Neuronal stem cell (in vitro differentiated cells): ENCODE measurements at regions not wholly inside any gene's neighbourhood (a gene's known extent, or its start where the extent isn't known, plus 50 kb on each side); places are given as distances from the start of the nearest gene placed in this dataset.

Source experiments
- DNase-seq: peaks from one replicate; pipeline ENCODE4 v3.0.0-alpha.2; 2013; ENCODE audit warnings: low spot score
- H2AFZ ChIP-seq: one replicate; pipeline ENCODE4 v1.6.1; 2013; ENCODE audit warnings: mild to moderate bottlenecking, low read length, inconsistent platforms
- H2AK5ac ChIP-seq: 2 replicates; pipeline ENCODE4 v1.6.1; 2013; ENCODE audit warnings: low read depth, mild to moderate bottlenecking, inconsistent platforms, low read length, moderate library complexity, mixed read lengths
- H2BK120ac ChIP-seq: 2 replicates; pipeline ENCODE4 v1.6.1; 2013; ENCODE audit warnings: low read depth, mild to moderate bottlenecking, inconsistent platforms, low read length, moderate library complexity, mixed read lengths
- H2BK12ac ChIP-seq: one replicate; pipeline ENCODE4 v1.6.1; 2013; ENCODE audit warnings: low read length, inconsistent platforms
- H2BK15ac ChIP-seq: 2 replicates; pipeline ENCODE4 v1.6.1; 2013; ENCODE audit warnings: mild to moderate bottlenecking, low read length, inconsistent platforms, mixed read lengths
- H2BK5ac ChIP-seq: one replicate; pipeline ENCODE4 v1.6.1; 2013; ENCODE audit warnings: inconsistent platforms, mild to moderate bottlenecking, low read length, moderate library complexity
- H3K14ac ChIP-seq: one replicate; pipeline ENCODE4 v1.6.1; 2013; ENCODE audit warnings: low read length, inconsistent platforms
- H3K18ac ChIP-seq: 2 replicates; pipeline ENCODE4 v1.6.1; 2013; ENCODE audit warnings: low read length, inconsistent platforms
- H3K23ac ChIP-seq: 2 replicates; pipeline ENCODE4 v1.6.1; 2013; ENCODE audit warnings: low read depth, mild to moderate bottlenecking, mixed read lengths, low read length, inconsistent platforms; ENCODE audit not compliant: poor library complexity
- H3K27ac ChIP-seq: replicated peaks from 3 replicates; pipeline ENCODE4 v1.5.1; 2013; ENCODE audit warnings: low read length, inconsistent platforms
- H3K27me3 ChIP-seq, 3 experiments: 2 replicates each; pipeline ENCODE4 v1.6.1; 2013; ENCODE audit warnings: low read length in 3 of 3, mild to moderate bottlenecking in 2 of 3, inconsistent platforms in 1 of 3, low read depth in 1 of 3, mixed read lengths in 1 of 3, moderate library complexity in 1 of 3; ENCODE audit not compliant: control insufficient read depth in 3 of 3, insufficient read depth in 3 of 3
- H3K36me3 ChIP-seq, 2 donors: replicated peaks in 1 of 2; 2 replicates each; pipeline ENCODE4 v1.6.1; 2013; ENCODE audit warnings: low read length in 2 of 2; ENCODE audit not compliant: control insufficient read depth in 2 of 2, insufficient read depth in 2 of 2
- H3K4ac ChIP-seq: 2 replicates; pipeline ENCODE4 v1.6.1; 2013; ENCODE audit warnings: inconsistent platforms, mild to moderate bottlenecking, low read length, moderate library complexity
- H3K4me1 ChIP-seq, 2 donors: 1 replicate in 1 of 2; 2 replicates in 1 of 2; pipeline ENCODE4 v1.6.1; 2013; ENCODE audit warnings: low read length in 2 of 2, low read depth in 1 of 2; ENCODE audit not compliant: control insufficient read depth in 2 of 2, insufficient read depth in 1 of 2
- H3K4me2 ChIP-seq: one replicate; pipeline ENCODE4 v1.6.1; 2013; ENCODE audit warnings: mild to moderate bottlenecking, low read length, inconsistent platforms; ENCODE audit not compliant: insufficient read depth, poor library complexity, severe bottlenecking
- H3K4me3 ChIP-seq, 2 donors: 2 replicates each; pipeline ENCODE4 v1.5.1; 2013; ENCODE audit warnings: low read length in 2 of 2, mild to moderate bottlenecking in 2 of 2, inconsistent platforms in 1 of 2, moderate library complexity in 1 of 2
- H3K79me1 ChIP-seq: one replicate; pipeline ENCODE4 v1.6.1; 2013; ENCODE audit warnings: low read depth, mild to moderate bottlenecking, inconsistent platforms, low read length, moderate library complexity
- H3K9ac ChIP-seq: one replicate; pipeline ENCODE4 v1.6.1; 2013; ENCODE audit warnings: mild to moderate bottlenecking, low read depth, low read length, inconsistent platforms; ENCODE audit not compliant: poor library complexity
- H3K9me3 ChIP-seq, 2 donors: replicated peaks in 1 of 2; 2 replicates each; pipeline versions ENCODE3 to v1.6.1; 2013; ENCODE audit warnings: low read length in 2 of 2, mild to moderate bottlenecking in 2 of 2, inconsistent platforms in 1 of 2, low read depth in 1 of 2, mixed read lengths in 1 of 2, moderate library complexity in 1 of 2; ENCODE audit not compliant: control insufficient read depth in 2 of 2, insufficient read depth in 1 of 2
- H4K8ac ChIP-seq: one replicate; pipeline ENCODE4 v1.6.1; 2013; ENCODE audit warnings: low read depth, mild to moderate bottlenecking, inconsistent platforms, low read length, moderate library complexity
- H4K91ac ChIP-seq: one replicate; pipeline ENCODE4 v1.6.1; 2013; ENCODE audit warnings: low read length, low read depth, mild to moderate bottlenecking, inconsistent platforms; ENCODE audit not compliant: poor library complexity
- WGBS, 2 donors: extraction: QIAGEN DNeasy Blood & Tissue Kit; methylation state at CpG; one replicate each; pipeline ENCODE4 v1.1.7; 2013; ENCODE audit warnings: missing lambda C conversion rate in 2 of 2, mixed read lengths in 1 of 2; ENCODE audit not compliant: insufficient read length in 2 of 2, insufficient replicate concordance in 1 of 2; ENCODE audit errors: extremely low coverage in 2 of 2; 5-methylcytosine and 5-hydroxymethylcytosine counted together

- no peak overlapping the region for H3K4me3 ChIP-seq
- H4K8ac ChIP-seq, result no peak overlapping the region
- H2BK12ac ChIP-seq, result no peak overlapping the region
- H2AFZ ChIP-seq, result no peak overlapping the region
- no peak for DNase-seq
- H3K79me1 ChIP-seq, result no peaks in the 10 kb centered on the region
- H3K23ac ChIP-seq, result no peak overlapping the region
- H4K91ac ChIP-seq, result no peak overlapping the region
- H3K9ac ChIP-seq, result no peak overlapping the region
- H2BK15ac ChIP-seq, result no peak overlapping the region
- no CpG with 5 or more reads among the region's 3 CpGs for WGBS, 2 donors
- no peak overlapping the region for H3K18ac ChIP-seq
- peaks cover 2 to 4% of the 10 kb centered on the region in 2 donors for H3K4me1 ChIP-seq
- no peak overlapping the region for H2BK120ac ChIP-seq
- H3K27ac ChIP-seq, result no peak overlapping the region
- no peak overlapping the region for H3K4me2 ChIP-seq
- no peak overlapping the region for H2AK5ac ChIP-seq
- no peak overlapping the region for H3K14ac ChIP-seq
- H3K9me3 ChIP-seq, result no peaks in the 10 kb centered on the region
- H2BK5ac ChIP-seq, result no peak overlapping the region
- H3K27me3 ChIP-seq, result peaks cover 0 to 16% (median 0%) of the 10 kb centered on the region in 3 experiments
- H3K4ac ChIP-seq, result no peak overlapping the region
- no peaks in the 10 kb centered on the region for H3K36me3 ChIP-seq
Measured at GRCh38 chr11:133601641-133602040, 69.3 kb upstream of the OPCML start.

DNA sequence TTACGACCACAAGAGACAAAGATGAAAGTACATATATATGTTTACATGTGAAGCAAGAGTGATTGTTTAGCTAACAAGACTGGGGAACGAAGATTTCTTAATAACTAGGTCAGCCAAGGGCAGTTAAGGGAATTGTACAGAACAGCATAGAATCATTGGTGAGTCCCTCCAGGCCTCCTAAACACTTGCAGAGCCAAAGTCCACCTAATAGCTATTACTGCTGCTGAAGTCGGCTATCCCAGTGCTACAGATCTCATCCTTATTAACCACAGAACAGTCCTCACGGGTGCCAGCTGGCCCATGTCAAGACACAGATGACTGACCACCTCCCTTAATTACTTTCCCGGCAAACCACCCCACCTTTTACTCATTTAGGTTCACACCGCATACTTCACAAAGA is 68.5 kb upstream of the OPCML start:
- DNase-seq, result no peak
- WGBS, 2 donors, result no CpG with 5 or more reads among the region's 6 CpGs

DNA sequence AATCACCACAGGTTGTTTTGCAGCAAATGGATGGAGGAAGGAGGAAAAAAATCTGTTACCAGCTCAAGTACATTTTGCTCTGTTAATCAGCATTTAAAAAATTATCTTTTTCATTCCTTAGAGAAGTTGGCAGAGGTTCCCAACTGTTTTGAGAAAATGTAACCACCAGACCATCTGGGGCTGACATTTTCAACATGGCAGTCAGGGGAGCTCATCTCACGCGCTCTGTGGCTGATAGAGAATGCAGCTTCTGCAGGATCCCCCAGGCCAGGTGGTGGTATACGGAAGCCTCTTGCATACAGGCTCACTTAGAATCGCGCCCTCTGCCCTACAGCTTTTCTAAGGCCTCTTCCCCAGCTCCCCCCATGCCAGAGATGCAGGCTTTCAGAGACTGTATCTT is 68.0 kb upstream of the OPCML start:
- no peaks in the 10 kb centered on the region for H3K79me1 ChIP-seq
- H2BK120ac ChIP-seq, result no peak overlapping the region
- H3K14ac ChIP-seq, result no peak overlapping the region
- H2AK5ac ChIP-seq, result no peak overlapping the region
- no peak overlapping the region for H3K23ac ChIP-seq
- no peak overlapping the region for H2BK15ac ChIP-seq
- no peak overlapping the region for H3K18ac ChIP-seq
- no peak overlapping the region for H3K9ac ChIP-seq
- no peak overlapping the region for H4K91ac ChIP-seq
- no peak overlapping the region for H4K8ac ChIP-seq
- peaks cover 0 to 4% of the 10 kb centered on the region in 2 donors for H3K4me1 ChIP-seq
- no peak for DNase-seq
- no peak overlapping the region for H2BK12ac ChIP-seq
- peaks cover 0 to 3% (median 0%) of the 10 kb centered on the region in 3 experiments for H3K27me3 ChIP-seq
- no peaks in the 10 kb centered on the region for H3K9me3 ChIP-seq
- H3K4me3 ChIP-seq, result no peak overlapping the region
- H3K4me2 ChIP-seq, result no peak overlapping the region
- H2BK5ac ChIP-seq, result no peak overlapping the region
- no peak overlapping the region for H2AFZ ChIP-seq
- H3K4ac ChIP-seq, result no peak overlapping the region
- no CpG with 5 or more reads among the region's 5 CpGs for WGBS, 2 donors
- no peak overlapping the region for H3K27ac ChIP-seq
- H3K36me3 ChIP-seq, result no peaks in the 10 kb centered on the region

More for the DNA sequence above, 68.5 kb upstream of the OPCML start:
- H3K4me1 ChIP-seq, result peaks cover 2 to 4% of the 10 kb centered on the region in 2 donors
- H4K91ac ChIP-seq, result no peak overlapping the region
- no peak overlapping the region for H3K14ac ChIP-seq
- H2AFZ ChIP-seq, result no peak overlapping the region
- no peak overlapping the region for H3K18ac ChIP-seq
- H3K23ac ChIP-seq, result no peak overlapping the region
- no peak overlapping the region for H3K27ac ChIP-seq
- H2BK12ac ChIP-seq, result no peak overlapping the region
- H2BK5ac ChIP-seq, result no peak overlapping the region
- no peak overlapping the region for H2AK5ac ChIP-seq
- no peak overlapping the region for H3K4me3 ChIP-seq
- no peak overlapping the region for H3K9ac ChIP-seq
- H3K27me3 ChIP-seq, result peaks cover 0 to 8% (median 0%) of the 10 kb centered on the region in 3 experiments
- H4K8ac ChIP-seq, result no peak overlapping the region
- no peak overlapping the region for H2BK120ac ChIP-seq
- H2BK15ac ChIP-seq, result no peak overlapping the region
- no peak overlapping the region for H3K4me2 ChIP-seq
- H3K79me1 ChIP-seq, result no peaks in the 10 kb centered on the region
- H3K9me3 ChIP-seq, result no peaks in the 10 kb centered on the region
- no peaks in the 10 kb centered on the region for H3K36me3 ChIP-seq
- H3K4ac ChIP-seq, result no peak overlapping the region

- Histone ChIP-seq H2BK15ac (no peak overlapping the region), H3K79me1 (no peaks in the 10 kb centered on the region), H2AFZ (no peak overlapping the region), H3K23ac (no peak overlapping the region), H4K8ac (no peak overlapping the region), H3K18ac (no peak overlapping the region), H3K4me1 (peaks cover 0 to 4% of the 10 kb centered on the region in 2 donors), H3K9me3 (no peaks in the 10 kb centered on the region), H3K14ac (no peak overlapping the region), H3K27me3 (no peaks in the 10 kb centered on the region), H3K4me3 (no peak overlapping the region), H2AK5ac (no peak overlapping the region), H4K91ac (no peak overlapping the region), H3K4me2 (no peak overlapping the region), H3K36me3 (no peaks in the 10 kb centered on the region), H3K9ac (no peak overlapping the region), H3K27ac (no peak overlapping the region), H2BK5ac (no peak overlapping the region), H2BK120ac (no peak overlapping the region), H2BK12ac (no peak overlapping the region), H3K4ac (no peak overlapping the region)
- no peak for DNase-seq
- no CpG with 5 or more reads among the region's 3 CpGs for WGBS, 2 donors
Measured at GRCh38 chr11:133598906-133599305, 66.6 kb upstream of the OPCML start.
